Lower leg skin (tissue), 4 donors: ENCODE measurements at regions not wholly inside any gene's neighbourhood (a gene's known extent, or its start where the extent isn't known, plus 50 kb on each side); places are given as distances from the start of the nearest gene placed in this dataset.

Source experiments
- DNase-seq, 2 donors: peaks; one replicate each; pipeline ENCODE4 v3.0.0-alpha.2; 2019; ENCODE audit warnings: low spot score in 2 of 2
- H3K4me3 ChIP-seq: fragments of 200-600 bp; sonication (generic); 2 replicates; pipeline ENCODE4 v1.5.1; 2017; ENCODE audit warnings: mild to moderate bottlenecking, low read depth; ENCODE audit not compliant: poor library complexity, severe bottlenecking
- CTCF ChIP-seq, 3 donors: fragments of 450-650 bp; IDR thresholded peaks; one replicate each; pipeline ENCODE4 v1.5.1; 2016; ENCODE audit warnings: antibody characterized with exemption in 3 of 3, mild to moderate bottlenecking in 3 of 3, moderate library complexity in 2 of 3
- POLR2A ChIP-seq, 2 donors: fragments of 450-650 bp; IDR thresholded peaks; one replicate each; pipeline ENCODE4 v1.6.1; 2016 to 2017; ENCODE audit warnings: antibody characterized with exemption in 2 of 2, mild to moderate bottlenecking in 1 of 2, moderate library complexity in 1 of 2
- WGBS, 2 donors: methylation state at CpG; one replicate each; pipeline ENCODE4 v1.1.5; 2018; 5-methylcytosine and 5-hydroxymethylcytosine counted together
- intact Hi-C: fragments of 100-400 bp; cut with DNase I; formaldehyde crosslinking; loops from one replicate; pipeline ENCODE4 v1.15.0; 2023; ENCODE audit warnings: low total_unique reads

GRCh38 chr10:62527019-62527827 lies 153.1 kb downstream of the ZNF365 start:
- intact Hi-C loops = no loop called here
- no peak for TF ChIP-seq POLR2A (IDR thresholded peaks at IDR 0.05)
- no peak for TF ChIP-seq CTCF (IDR thresholded peaks at IDR 0.05)
- WGBS, 2 donors = 71 to 81% methylated on average over 6 of the region's 6 CpGs
- no peak overlapping the region for H3K4me3 ChIP-seq
- DNase-seq = no peak

GRCh38 chr10:62528441-62528840 lies 154.3 kb downstream of the ZNF365 start:
- 67 to 72% methylated on average over 1 of the region's 1 CpG for WGBS, 2 donors
- no peak for DNase-seq
- TF ChIP-seq CTCF (IDR thresholded peaks at IDR 0.05) (no peak), POLR2A (IDR thresholded peaks at IDR 0.05) (no peak)
- intact Hi-C loops = no loop called here
- H3K4me3 ChIP-seq = no peak overlapping the region

- TF ChIP-seq CTCF (IDR thresholded peaks at IDR 0.05) = no peak
- no peak for TF ChIP-seq POLR2A (IDR thresholded peaks at IDR 0.05)
- 71 to 72% methylated on average over 2 of the region's 2 CpGs for WGBS, 2 donors
- no peak for DNase-seq
- H3K4me3 ChIP-seq = no peak overlapping the region
- intact Hi-C loops = no loop called here
These were observed 155.2 kb downstream of the ZNF365 start for GRCh38 chr10:62529396-62529795.

GRCh38 chr10:62534031-62534430 lies 159.9 kb downstream of the ZNF365 start:
- WGBS, 2 donors = 73 to 75% methylated on average over 2 of the region's 2 CpGs
- DNase-seq = no peak
- no peak overlapping the region for H3K4me3 ChIP-seq
- TF ChIP-seq POLR2A (IDR thresholded peaks at IDR 0.05) (no peak), CTCF (IDR thresholded peaks at IDR 0.05) (no peak)
- intact Hi-C loops = no loop called here

- 82 to 83% methylated on average over 6 of the region's 6 CpGs for WGBS, 2 donors
- no peak for TF ChIP-seq POLR2A (IDR thresholded peaks at IDR 0.05)
- no peak for TF ChIP-seq CTCF (IDR thresholded peaks at IDR 0.05)
- intact Hi-C loops = no loop called here
- DNase-seq = no peak
- no peak overlapping the region for H3K4me3 ChIP-seq
These were observed 164.4 kb downstream of the ZNF365 start for GRCh38 chr10:62538606-62539005.

GRCh38 chr10:62540389-62540788 lies 166.2 kb downstream of the ZNF365 start:
- TF ChIP-seq CTCF (IDR thresholded peaks at IDR 0.05) (no peak), POLR2A (IDR thresholded peaks at IDR 0.05) (no peak)
- no peak for DNase-seq
- H3K4me3 ChIP-seq = no peak overlapping the region
- intact Hi-C loops = no loop called here
- WGBS, 2 donors = 28 to 32% methylated on average over 3 of the region's 3 CpGs
